RWPE1 (cell line): ENCODE measurements at regions not wholly inside any gene's neighbourhood (a gene's known extent, or its start where the extent isn't known, plus 50 kb on each side); places are given as distances from the start of the nearest gene placed in this dataset.

Experiments
- CTCF ChIA-PET: fragments of 350-600 bp; sonication (Branson Sonifier 250); formaldehyde crosslinking; extraction: SDS; loops from one replicate; lab custom pipeline; 2021; lab: Yijun Ruan, JAX
- POLR2A ChIA-PET: fragments of 400-600 bp; formaldehyde crosslinking; extraction: SDS; loops from one replicate; lab custom pipeline; 2020; ENCODE audit warnings: antibody characterized with exemption; ENCODE audit not compliant: low non-redundant PET; lab: Yijun Ruan, JAX
- DNase-seq: peaks from one replicate; pipeline ENCODE4 v3.0.0; 2012; ENCODE audit warnings: low spot score
- H3K27ac ChIP-seq: fragments of 450-650 bp; 2 replicates; pipeline ENCODE4 v1.5.1; 2017
- CTCF ChIP-seq: fragments of 450-650 bp; conservative IDR thresholded peaks from 2 replicates; pipeline ENCODE4 v1.5.1; 2017; ENCODE audit warnings: low read depth, mild to moderate bottlenecking

- H3K27ac ChIP-seq, result no peak overlapping the region
- DNase-seq, result no peak
- CTCF ChIA-PET, result no interaction called here
- TF ChIP-seq CTCF, result no peak
- POLR2A ChIA-PET, result no interaction called here
These were observed 133.0 kb upstream of the LEF1 start for GRCh38 chr4:108301545-108302251.

- ChIA-PET CTCF (no interaction called here), POLR2A (no interaction called here)
- H3K27ac ChIP-seq, result no peak overlapping the region
- DNase-seq, result no peak
- TF ChIP-seq CTCF, result no peak
These were observed 128.9 kb upstream of the LEF1 start for GRCh38 chr4:108297605-108298004.

DNA sequence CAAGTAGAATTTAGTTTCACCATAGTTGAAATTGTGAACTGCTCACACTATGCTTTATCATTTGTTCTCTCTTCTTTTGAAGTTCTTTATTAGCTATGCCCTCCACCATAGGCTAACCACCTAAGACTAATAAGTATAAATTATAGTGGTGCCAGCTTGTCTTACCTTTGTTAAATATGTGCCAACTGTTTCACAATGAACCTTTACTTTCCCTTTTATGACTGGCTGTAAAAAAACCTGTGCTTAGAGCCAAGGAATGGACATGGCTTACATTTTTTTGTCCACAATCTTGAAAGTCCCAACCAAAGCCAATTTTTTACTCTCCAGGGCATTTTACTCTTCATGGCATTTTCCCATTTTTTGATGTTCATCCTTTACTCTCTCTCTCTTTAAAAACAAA, 123.5 kb upstream of the LEF1 start:
- ChIA-PET CTCF (no interaction called here), POLR2A (no interaction called here)
- no peak for TF ChIP-seq CTCF
- no peak overlapping the region for H3K27ac ChIP-seq
- no peak for DNase-seq

- DNase-seq, result no peak
- no peak overlapping the region for H3K27ac ChIP-seq
- POLR2A ChIA-PET, result interaction anchor here (0.5 kb wide), 1 partner anchor 217 kb away, joined by 3 read pairs; no protein-coding TSS in a partner anchor
- CTCF ChIA-PET, result no interaction called here
- TF ChIP-seq CTCF, result no peak
These were observed 122.4 kb upstream of the LEF1 start for GRCh38 chr4:108291137-108291536.

DNA sequence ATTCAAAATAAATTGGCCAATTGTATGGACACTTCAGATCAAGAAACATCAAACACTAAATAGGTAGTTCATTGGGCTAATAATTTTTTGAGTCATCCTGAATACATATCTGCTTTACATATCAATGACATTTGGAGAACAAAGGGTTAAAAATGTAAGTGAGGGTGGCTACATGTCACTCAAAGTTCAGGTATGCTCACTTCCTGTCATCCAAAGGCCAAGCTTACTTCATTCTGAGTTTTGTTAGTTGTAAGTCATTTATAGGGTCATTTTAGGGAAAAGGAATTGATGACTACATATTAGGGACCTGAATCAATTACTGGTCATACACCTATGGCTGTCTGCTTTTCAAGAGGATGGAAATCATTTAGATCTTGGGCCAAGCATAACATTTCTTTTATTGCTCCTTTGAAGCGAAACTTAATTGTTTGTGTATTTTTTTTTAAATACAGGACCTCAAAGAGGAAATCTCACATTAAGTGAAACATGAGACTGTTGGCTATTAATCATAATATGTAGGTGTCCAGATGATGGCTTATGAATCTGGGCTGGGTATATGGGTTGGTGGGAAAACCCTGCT, 119.2 kb upstream of the LEF1 start:
- H3K27ac ChIP-seq, result no peak overlapping the region
- POLR2A ChIA-PET, result no interaction called here
- no peak for TF ChIP-seq CTCF
- CTCF ChIA-PET, result no interaction called here
- no peak for DNase-seq

- H3K27ac ChIP-seq, result no peak overlapping the region
- no peak for DNase-seq
- CTCF ChIA-PET, result no interaction called here
- no peak for TF ChIP-seq CTCF
- POLR2A ChIA-PET, result no interaction called here
These were observed 111.3 kb upstream of the LEF1 start for GRCh38 chr4:108280072-108280471.
